ENCODE measurements at regions not wholly inside any gene's neighbourhood (a gene's known extent, or its start where the extent isn't known, plus 50 kb on each side); places are given as distances from the start of the nearest gene placed in this dataset.

GRCh38 chr9:120197605-120198004, 382.4 kb downstream of the CDK5RAP2 start:
- Histone ChIP-seq H3K27me3 (no peaks in the 10 kb centered on the region), H3K4me3 (no peak overlapping the region), H3K9me3 (no peaks in the 10 kb centered on the region), H3K36me3 (no peaks in the 10 kb centered on the region), H3K4me1 (no peaks in the 10 kb centered on the region), H3K27ac (no peak overlapping the region)
- DNase-seq: no peak
- no peak for TF ChIP-seq POLR2A (IDR thresholded peaks at IDR 0.05)
- TF ChIP-seq CTCF (IDR thresholded peaks at IDR 0.05): no peak
- intact Hi-C loops (cut with DNase I; ENCODE audit: low total_unique reads): no loop called here

- no peak for TF ChIP-seq POLR2A (IDR thresholded peaks at IDR 0.05)
- no peak for TF ChIP-seq CTCF (IDR thresholded peaks at IDR 0.05)
- no peaks in the 10 kb centered on the region for H3K4me1 ChIP-seq
- H3K27ac ChIP-seq: no peak overlapping the region
- no peak overlapping the region for H3K4me3 ChIP-seq
- no peaks in the 10 kb centered on the region for H3K36me3 ChIP-seq
- no peak for DNase-seq
- intact Hi-C loops (cut with DNase I; ENCODE audit: low total_unique reads): no loop called here
- H3K27me3 ChIP-seq: no peaks in the 10 kb centered on the region
- no peaks in the 10 kb centered on the region for H3K9me3 ChIP-seq
Observed at GRCh38 chr9:120191141-120191540, 388.8 kb downstream of the CDK5RAP2 start.

- DNase-seq: no peak
- TF ChIP-seq CTCF (IDR thresholded peaks at IDR 0.05) (no peak), POLR2A (IDR thresholded peaks at IDR 0.05) (no peak)
Observed at GRCh38 chr9:120187758-120188157, 392.2 kb downstream of the CDK5RAP2 start.

GRCh38 chr9:120186276-120186675, 393.7 kb downstream of the CDK5RAP2 start:
- Histone ChIP-seq H3K36me3 (no peaks in the 10 kb centered on the region), H3K4me1 (no peaks in the 10 kb centered on the region), H3K9me3 (no peaks in the 10 kb centered on the region), H3K27me3 (no peaks in the 10 kb centered on the region), H3K4me3 (no peak overlapping the region), H3K27ac (no peak overlapping the region)
- DNase-seq: no peak
- intact Hi-C loops (cut with DNase I; ENCODE audit: low total_unique reads): no loop called here
- no peak for TF ChIP-seq CTCF (IDR thresholded peaks at IDR 0.05)
- no peak for TF ChIP-seq POLR2A (IDR thresholded peaks at IDR 0.05)

More at GRCh38 chr9:120187758-120188157, 392.2 kb downstream of the CDK5RAP2 start:
- Histone ChIP-seq H3K9me3 (no peaks in the 10 kb centered on the region), H3K36me3 (no peaks in the 10 kb centered on the region), H3K27me3 (no peaks in the 10 kb centered on the region), H3K4me3 (no peak overlapping the region), H3K27ac (no peak overlapping the region), H3K4me1 (no peaks in the 10 kb centered on the region)
- intact Hi-C loops (cut with DNase I; ENCODE audit: low total_unique reads): no loop called here

GRCh38 chr9:120184266-120184665, 395.7 kb downstream of the CDK5RAP2 start:
- Histone ChIP-seq H3K27ac (no peak overlapping the region), H3K4me1 (no peaks in the 10 kb centered on the region), H3K27me3 (no peaks in the 10 kb centered on the region), H3K9me3 (no peaks in the 10 kb centered on the region), H3K36me3 (no peaks in the 10 kb centered on the region), H3K4me3 (no peak overlapping the region)
- intact Hi-C loops (cut with DNase I; ENCODE audit: low total_unique reads): no loop called here
- DNase-seq: no peak
- TF ChIP-seq POLR2A (IDR thresholded peaks at IDR 0.05) (no peak), CTCF (IDR thresholded peaks at IDR 0.05) (no peak)

Data from uterus (tissue), 3 donors.